KMS-11 (cell line): ENCODE measurements at regions not wholly inside any gene's neighbourhood (a gene's known extent, or its start where the extent isn't known, plus 50 kb on each side); places are given as distances from the start of the nearest gene placed in this dataset.

ENCODE experiments used
- H2AFZ ChIP-seq: fragments of 200-600 bp; sonication (generic); 2 replicates; pipeline ENCODE4 v1.6.1; 2016; ENCODE audit warnings: antibody characterized with exemption, mixed run types, low read depth
- H3K27ac ChIP-seq: fragments of 200-600 bp; sonication (generic); 2 replicates; pipeline ENCODE4 v1.6.1; 2016; ENCODE audit warnings: mild to moderate bottlenecking, mixed run types
- H3K27me3 ChIP-seq: fragments of 200-600 bp; sonication (generic); 2 replicates; pipeline ENCODE4 v1.6.1; 2017; ENCODE audit warnings: mild to moderate bottlenecking, low read depth, mixed run types, moderate library complexity; ENCODE audit not compliant: insufficient read depth
- H3K36me3 ChIP-seq: fragments of 200-600 bp; sonication (generic); 2 replicates; pipeline ENCODE4 v1.6.1; 2017; ENCODE audit warnings: mild to moderate bottlenecking, mixed run types; ENCODE audit not compliant: insufficient read depth
- H3K4me1 ChIP-seq: fragments of 200-600 bp; sonication (generic); 2 replicates; pipeline ENCODE4 v1.6.1; 2016; ENCODE audit warnings: mild to moderate bottlenecking, low read depth, mixed run types; ENCODE audit not compliant: poor library complexity, severe bottlenecking
- H3K4me2 ChIP-seq: fragments of 200-600 bp; sonication (generic); 2 replicates; pipeline ENCODE4 v1.7.0; 2016; ENCODE audit warnings: mild to moderate bottlenecking, mixed run types
- H3K4me3 ChIP-seq: fragments of 200-600 bp; sonication (generic); IDR thresholded peaks from 2 replicates; pipeline ENCODE4 v1.6.1; 2017; ENCODE audit warnings: low read depth, low read length, mixed read lengths; ENCODE audit not compliant: insufficient read depth
- H3K79me2 ChIP-seq: fragments of 200-600 bp; sonication (generic); 2 replicates; pipeline ENCODE4 v1.6.1; 2016; ENCODE audit warnings: low read depth, mixed run types; ENCODE audit not compliant: insufficient read depth
- H3K9ac ChIP-seq: fragments of 200-600 bp; sonication (generic); 2 replicates; pipeline ENCODE4 v1.6.1; 2016; ENCODE audit warnings: mild to moderate bottlenecking, mixed run types
- H4K20me1 ChIP-seq: fragments of 200-600 bp; sonication (generic); 2 replicates; pipeline ENCODE4 v1.6.1; 2016; ENCODE audit warnings: mild to moderate bottlenecking, mixed run types; ENCODE audit not compliant: insufficient read depth
- CTCF ChIP-seq: fragments of 200-600 bp; sonication (generic); conservative IDR thresholded peaks from 2 replicates; pipeline ENCODE4 v1.6.1; 2017; ENCODE audit warnings: low read depth, mild to moderate bottlenecking, antibody characterized with exemption, low read length, moderate library complexity, mixed read lengths

- Histone ChIP-seq H4K20me1 (no peaks in the 10 kb centered on the region), H3K27ac (no peak overlapping the region), H3K4me1 (no peaks in the 10 kb centered on the region), H3K4me2 (no peak overlapping the region), H3K4me3 (no peak overlapping the region), H3K9ac (no peak overlapping the region), H2AFZ (no peak overlapping the region), H3K36me3 (no peaks in the 10 kb centered on the region), H3K79me2 (no peaks in the 10 kb centered on the region), H3K27me3 (no peaks in the 10 kb centered on the region)
- TF ChIP-seq CTCF: no peak
Measured at GRCh38 chr2:220572385-220572784, 945.0 kb downstream of the SLC4A3 start.

- H3K9ac ChIP-seq: no peak overlapping the region
- no peak overlapping the region for H2AFZ ChIP-seq
- H3K79me2 ChIP-seq: no peaks in the 10 kb centered on the region
- H3K36me3 ChIP-seq: no peaks in the 10 kb centered on the region
- TF ChIP-seq CTCF: no peak
- no peaks in the 10 kb centered on the region for H3K4me1 ChIP-seq
- no peak overlapping the region for H3K4me3 ChIP-seq
- H3K27me3 ChIP-seq: no peaks in the 10 kb centered on the region
- H3K27ac ChIP-seq: no peak overlapping the region
- H3K4me2 ChIP-seq: no peak overlapping the region
- H4K20me1 ChIP-seq: no peaks in the 10 kb centered on the region
Measured at GRCh38 chr2:220574038-220574437, 946.6 kb downstream of the SLC4A3 start.

- Histone ChIP-seq H3K4me1 (no peaks in the 10 kb centered on the region), H3K27ac (no peak overlapping the region), H3K79me2 (no peaks in the 10 kb centered on the region), H3K36me3 (no peaks in the 10 kb centered on the region), H4K20me1 (no peaks in the 10 kb centered on the region), H3K9ac (no peak overlapping the region), H3K4me2 (no peak overlapping the region), H3K4me3 (no peak overlapping the region), H3K27me3 (no peaks in the 10 kb centered on the region), H2AFZ (no peak overlapping the region)
- TF ChIP-seq CTCF: no peak
Measured at GRCh38 chr2:220575963-220576362, 948.5 kb downstream of the SLC4A3 start.

GRCh38 chr2:220579452-220579851, 952.0 kb downstream of the SLC4A3 start:
- H4K20me1 ChIP-seq: no peaks in the 10 kb centered on the region
- H3K27ac ChIP-seq: no peak overlapping the region
- H2AFZ ChIP-seq: no peak overlapping the region
- H3K4me2 ChIP-seq: no peak overlapping the region
- H3K27me3 ChIP-seq: no peaks in the 10 kb centered on the region
- H3K79me2 ChIP-seq: no peaks in the 10 kb centered on the region
- no peak for TF ChIP-seq CTCF
- no peaks in the 10 kb centered on the region for H3K4me1 ChIP-seq
- H3K9ac ChIP-seq: no peak overlapping the region
- no peak overlapping the region for H3K4me3 ChIP-seq
- H3K36me3 ChIP-seq: no peaks in the 10 kb centered on the region

- no peak for TF ChIP-seq CTCF
Measured at GRCh38 chr2:220580113-220580512, 952.7 kb downstream of the SLC4A3 start.

More at GRCh38 chr2:220580113-220580512, 952.7 kb downstream of the SLC4A3 start:
- Histone ChIP-seq H3K79me2 (no peaks in the 10 kb centered on the region), H3K4me1 (no peaks in the 10 kb centered on the region), H3K27me3 (no peaks in the 10 kb centered on the region), H3K27ac (no peak overlapping the region), H3K9ac (no peak overlapping the region), H3K36me3 (no peaks in the 10 kb centered on the region), H2AFZ (no peak overlapping the region), H3K4me2 (no peak overlapping the region), H3K4me3 (no peak overlapping the region), H4K20me1 (no peaks in the 10 kb centered on the region)
